ENCODE measurements at regions not wholly inside any gene's neighbourhood (a gene's known extent, or its start where the extent isn't known, plus 50 kb on each side); places are given as distances from the start of the nearest gene placed in this dataset.

GRCh38 chr3:31440878-31441277 lies 91.8 kb upstream of the STT3B start:
- CTCF ChIA-PET (ENCODE audit: low intra/inter-chr PET ratio, low total read pairs), result no interaction called here
- H3K4me2 ChIP-seq (ENCODE audit: low read depth, low read length), result no peak overlapping the region
- no peak overlapping the region for H3K27ac ChIP-seq (ENCODE audit: extremely low read length, insufficient read depth, low read length)
- H3K9ac ChIP-seq (ENCODE audit: insufficient read depth, low read depth, low read length), result no peak overlapping the region
- intact Hi-C loops (cut with micrococcal nuclease; ENCODE audit: unreplicated experiment) (no loop called here), in situ Hi-C loops (cut with HindIII; ENCODE audit: extremely low pct_ligation_motif_present, low pct_unique_long_range_greater_than_20kb) (no loop called here)
- H3K27me3 ChIP-seq (ENCODE audit: control insufficient read depth in 1 of 2, insufficient read depth in 2 of 2, low read length in 2 of 2), result no peaks in the 10 kb centered on the region
- BruUV-seq (replicated peaks), result no TSS peak
- DNase-seq (ENCODE audit: low spot score), result no peak
- H3K4me1 ChIP-seq (ENCODE audit: insufficient read depth, low read length), result no peaks in the 10 kb centered on the region
- no peak overlapping the region for H3K4me3 ChIP-seq (replicated peaks in 1 of 3; ENCODE audit: insufficient read depth in 1 of 3, low read depth in 2 of 3, low read length in 3 of 3)
- peaks cover 15% of the 10 kb centered on the region for H3K9me3 ChIP-seq (ENCODE audit: low read length)
- H4K20me1 ChIP-seq (ENCODE audit: insufficient read depth, low read length), result no peaks in the 10 kb centered on the region
- POLR2A ChIA-PET, result no interaction called here
- 92% methylated on average over 1 of the region's 1 CpG for whole genome bisulfite sequencing (ENCODE audit: low lambda C conversion rate)
- no peaks in the 10 kb centered on the region for H3K79me2 ChIP-seq (ENCODE audit: insufficient read depth, low read length)
- no peak for FAIRE-seq
- no peak for ATAC-seq
- no peak overlapping the region for H2AFZ ChIP-seq (ENCODE audit: low read length)
- no peaks in the 10 kb centered on the region for H3K36me3 ChIP-seq (replicated peaks in 1 of 2; ENCODE audit: control insufficient read depth in 1 of 2, insufficient read depth in 2 of 2, low read length in 2 of 2)
- TF ChIP-seq HDAC6 (IDR thresholded peaks at IDR 0.05; ENCODE audit: low read depth, low read length) (no peak), ZNF138 (CRISPR knock-in tag; IDR thresholded peaks at IDR 0.05; ENCODE audit: low read depth) (no peak), AGO2 (optimal IDR thresholded peaks at IDR 0.05; ENCODE audit: low read depth, low read length) (no peak), FOXO1 (CRISPR knock-in tag; IDR thresholded peaks at IDR 0.05) (no peak), YY1 (IDR thresholded peaks at IDR 0.05; ENCODE audit: insufficient read depth, insufficient replicate concordance, low read depth, low read length) (no peak), DPF2 (CRISPR knock-in tag; IDR thresholded peaks at IDR 0.05; ENCODE audit: borderline replicate concordance, low read depth) (no peak), RORA (CRISPR knock-in tag; IDR thresholded peaks at IDR 0.05) (no peak), IKZF4 (CRISPR knock-in tag; IDR thresholded peaks at IDR 0.05; ENCODE audit: borderline replicate concordance, low read depth, not compliant biosample characterization) (no peak), E2F2 (CRISPR knock-in tag; IDR thresholded peaks at IDR 0.05; ENCODE audit: borderline replicate concordance) (no peak), KDM2A (CRISPR knock-in tag; IDR thresholded peaks at IDR 0.05; ENCODE audit: borderline replicate concordance, low read depth) (no peak), ZNF569 (CRISPR knock-in tag; IDR thresholded peaks at IDR 0.05; ENCODE audit: borderline replicate concordance) (no peak), RNF2 (conservative IDR thresholded peaks at IDR 0.05; ENCODE audit: low read depth) (no peak), ZNF713 (CRISPR knock-in tag; IDR thresholded peaks at IDR 0.05) (no peak), FOXJ3 (CRISPR knock-in tag; IDR thresholded peaks at IDR 0.05; ENCODE audit: borderline replicate concordance) (no peak), CBX1 (IDR thresholded peaks at IDR 0.05; ENCODE audit: low read depth) (no peak)
- TF ChIP-seq, protein P1, sequence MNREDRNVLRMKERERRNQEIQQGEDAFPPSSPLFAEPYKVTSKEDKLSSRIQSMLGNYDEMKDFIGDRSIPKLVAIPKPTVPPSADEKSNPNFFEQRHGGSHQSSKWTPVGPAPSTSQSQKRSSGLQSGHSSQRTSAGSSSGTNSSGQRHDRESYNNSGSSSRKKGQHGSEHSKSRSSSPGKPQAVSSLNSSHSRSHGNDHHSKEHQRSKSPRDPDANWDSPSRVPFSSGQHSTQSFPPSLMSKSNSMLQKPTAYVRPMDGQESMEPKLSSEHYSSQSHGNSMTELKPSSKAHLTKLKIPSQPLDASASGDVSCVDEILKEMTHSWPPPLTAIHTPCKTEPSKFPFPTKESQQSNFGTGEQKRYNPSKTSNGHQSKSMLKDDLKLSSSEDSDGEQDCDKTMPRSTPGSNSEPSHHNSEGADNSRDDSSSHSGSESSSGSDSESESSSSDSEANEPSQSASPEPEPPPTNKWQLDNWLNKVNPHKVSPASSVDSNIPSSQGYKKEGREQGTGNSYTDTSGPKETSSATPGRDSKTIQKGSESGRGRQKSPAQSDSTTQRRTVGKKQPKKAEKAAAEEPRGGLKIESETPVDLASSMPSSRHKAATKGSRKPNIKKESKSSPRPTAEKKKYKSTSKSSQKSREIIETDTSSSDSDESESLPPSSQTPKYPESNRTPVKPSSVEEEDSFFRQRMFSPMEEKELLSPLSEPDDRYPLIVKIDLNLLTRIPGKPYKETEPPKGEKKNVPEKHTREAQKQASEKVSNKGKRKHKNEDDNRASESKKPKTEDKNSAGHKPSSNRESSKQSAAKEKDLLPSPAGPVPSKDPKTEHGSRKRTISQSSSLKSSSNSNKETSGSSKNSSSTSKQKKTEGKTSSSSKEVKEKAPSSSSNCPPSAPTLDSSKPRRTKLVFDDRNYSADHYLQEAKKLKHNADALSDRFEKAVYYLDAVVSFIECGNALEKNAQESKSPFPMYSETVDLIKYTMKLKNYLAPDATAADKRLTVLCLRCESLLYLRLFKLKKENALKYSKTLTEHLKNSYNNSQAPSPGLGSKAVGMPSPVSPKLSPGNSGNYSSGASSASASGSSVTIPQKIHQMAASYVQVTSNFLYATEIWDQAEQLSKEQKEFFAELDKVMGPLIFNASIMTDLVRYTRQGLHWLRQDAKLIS (CRISPR knock-in tag; IDR thresholded peaks at IDR 0.05), result no peak
- TF ChIP-seq, protein P2, sequence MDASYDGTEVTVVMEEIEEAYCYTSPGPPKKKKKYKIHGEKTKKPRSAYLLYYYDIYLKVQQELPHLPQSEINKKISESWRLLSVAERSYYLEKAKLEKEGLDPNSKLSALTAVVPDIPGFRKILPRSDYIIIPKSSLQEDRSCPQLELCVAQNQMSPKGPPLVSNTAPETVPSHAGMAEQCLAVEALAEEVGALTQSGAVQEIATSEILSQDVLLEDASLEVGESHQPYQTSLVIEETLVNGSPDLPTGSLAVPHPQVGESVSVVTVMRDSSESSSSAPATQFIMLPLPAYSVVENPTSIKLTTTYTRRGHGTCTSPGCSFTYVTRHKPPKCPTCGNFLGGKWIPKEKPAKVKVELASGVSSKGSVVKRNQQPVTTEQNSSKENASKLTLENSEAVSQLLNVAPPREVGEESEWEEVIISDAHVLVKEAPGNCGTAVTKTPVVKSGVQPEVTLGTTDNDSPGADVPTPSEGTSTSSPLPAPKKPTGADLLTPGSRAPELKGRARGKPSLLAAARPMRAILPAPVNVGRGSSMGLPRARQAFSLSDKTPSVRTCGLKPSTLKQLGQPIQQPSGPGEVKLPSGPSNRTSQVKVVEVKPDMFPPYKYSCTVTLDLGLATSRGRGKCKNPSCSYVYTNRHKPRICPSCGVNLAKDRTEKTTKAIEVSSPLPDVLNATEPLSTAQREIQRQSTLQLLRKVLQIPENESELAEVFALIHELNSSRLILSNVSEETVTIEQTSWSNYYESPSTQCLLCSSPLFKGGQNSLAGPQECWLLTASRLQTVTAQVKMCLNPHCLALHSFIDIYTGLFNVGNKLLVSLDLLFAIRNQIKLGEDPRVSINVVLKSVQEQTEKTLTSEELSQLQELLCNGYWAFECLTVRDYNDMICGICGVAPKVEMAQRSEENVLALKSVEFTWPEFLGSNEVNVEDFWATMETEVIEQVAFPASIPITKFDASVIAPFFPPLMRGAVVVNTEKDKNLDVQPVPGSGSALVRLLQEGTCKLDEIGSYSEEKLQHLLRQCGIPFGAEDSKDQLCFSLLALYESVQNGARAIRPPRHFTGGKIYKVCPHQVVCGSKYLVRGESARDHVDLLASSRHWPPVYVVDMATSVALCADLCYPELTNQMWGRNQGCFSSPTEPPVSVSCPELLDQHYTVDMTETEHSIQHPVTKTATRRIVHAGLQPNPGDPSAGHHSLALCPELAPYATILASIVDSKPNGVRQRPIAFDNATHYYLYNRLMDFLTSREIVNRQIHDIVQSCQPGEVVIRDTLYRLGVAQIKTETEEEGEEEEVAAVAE (CRISPR knock-in tag; IDR thresholded peaks at IDR 0.05; ENCODE audit: borderline replicate concordance), result no peak

All from HepG2 (cell line).